Trophoblast cell (in vitro differentiated cells and primary cell): ENCODE measurements at regions not wholly inside any gene's neighbourhood (a gene's known extent, or its start where the extent isn't known, plus 50 kb on each side); places are given as distances from the start of the nearest gene placed in this dataset.

Experiments
- DNase-seq, 2 donors: peaks; one replicate each; pipeline ENCODE4 v3.0.0-alpha.2; 2016
- H2AFZ ChIP-seq: 2 replicates; pipeline ENCODE4 v1.6.1; 2013; ENCODE audit warnings: low read length, moderate library complexity, mild to moderate bottlenecking; ENCODE audit not compliant: insufficient read depth, poor library complexity
- H2AK5ac ChIP-seq: 2 replicates; pipeline ENCODE4 v1.6.1; 2013; ENCODE audit warnings: mild to moderate bottlenecking, low read length
- H2BK120ac ChIP-seq: 2 replicates; pipeline ENCODE4 v1.6.1; 2013; ENCODE audit warnings: low read length, mild to moderate bottlenecking, moderate library complexity; ENCODE audit not compliant: insufficient read depth, poor library complexity
- H2BK12ac ChIP-seq: 2 replicates; pipeline ENCODE4 v1.6.1; 2013; ENCODE audit warnings: mild to moderate bottlenecking, low read length, moderate library complexity
- H2BK5ac ChIP-seq: 2 replicates; pipeline ENCODE4 v1.6.1; 2013; ENCODE audit warnings: low read length, low read depth, moderate library complexity, mild to moderate bottlenecking; ENCODE audit not compliant: poor library complexity
- H3K14ac ChIP-seq: 2 replicates; pipeline ENCODE4 v1.6.1; 2013; ENCODE audit warnings: mild to moderate bottlenecking, low read length
- H3K18ac ChIP-seq: 2 replicates; pipeline ENCODE4 v1.6.1; 2013; ENCODE audit warnings: mild to moderate bottlenecking, low read length
- H3K23ac ChIP-seq: 2 replicates; pipeline ENCODE4 v1.6.1; 2013; ENCODE audit warnings: low read length
- H3K27ac ChIP-seq: 2 replicates; pipeline ENCODE4 v1.5.1; 2013; ENCODE audit warnings: low read depth, mild to moderate bottlenecking, inconsistent platforms, low read length, moderate library complexity
- H3K27me3 ChIP-seq: 2 replicates; pipeline ENCODE4 v1.6.1; 2013; ENCODE audit warnings: inconsistent platforms, mild to moderate bottlenecking, low read length, moderate library complexity; ENCODE audit not compliant: insufficient read depth
- H3K36me3 ChIP-seq, 2 experiments: 1 replicate in 1 of 2; 2 replicates in 1 of 2; pipeline ENCODE4 v1.6.1; 2013; ENCODE audit warnings: low read length in 2 of 2, mild to moderate bottlenecking in 2 of 2, moderate library complexity in 1 of 2; ENCODE audit not compliant: insufficient read depth in 2 of 2, control insufficient read depth in 1 of 2
- H3K4ac ChIP-seq: 2 replicates; pipeline ENCODE4 v1.6.1; 2013; ENCODE audit warnings: low read depth, mild to moderate bottlenecking, low read length, moderate library complexity
- H3K4me1 ChIP-seq, 2 experiments: 1 replicate in 1 of 2; 2 replicates in 1 of 2; pipeline ENCODE4 v1.6.1; 2013; ENCODE audit warnings: low read length in 2 of 2, mild to moderate bottlenecking in 2 of 2, moderate library complexity in 1 of 2; ENCODE audit not compliant: insufficient read depth in 2 of 2, control insufficient read depth in 1 of 2
- H3K4me2 ChIP-seq: 2 replicates; pipeline ENCODE4 v1.6.1; 2013; ENCODE audit warnings: inconsistent platforms, mild to moderate bottlenecking, low read length, moderate library complexity
- H3K4me3 ChIP-seq: 2 replicates; pipeline ENCODE4 v1.5.1; 2013; ENCODE audit warnings: mild to moderate bottlenecking, low read depth, low read length, inconsistent platforms
- H3K79me1 ChIP-seq: one replicate; pipeline ENCODE4 v1.6.1; 2013; ENCODE audit warnings: low read length
- H3K79me2 ChIP-seq: 2 replicates; pipeline ENCODE4 v1.6.1; 2013; ENCODE audit warnings: low read length, mild to moderate bottlenecking; ENCODE audit not compliant: control insufficient read depth, insufficient read depth, poor library complexity
- H3K9ac ChIP-seq: 2 replicates; pipeline ENCODE4 v1.6.1; 2013; ENCODE audit warnings: mild to moderate bottlenecking, low read length
- H3K9me3 ChIP-seq: 2 replicates; pipeline ENCODE4 v1.6.1; 2013; ENCODE audit warnings: low read depth, mild to moderate bottlenecking, control low read depth, inconsistent platforms, low read length; ENCODE audit not compliant: insufficient read depth
- H4K12ac ChIP-seq: 2 replicates; pipeline ENCODE4 v1.6.1; 2013; ENCODE audit warnings: low read depth, mild to moderate bottlenecking, low read length, moderate library complexity
- H4K8ac ChIP-seq: 2 replicates; pipeline ENCODE4 v1.6.1; 2013; ENCODE audit warnings: low read depth, mild to moderate bottlenecking, low read length, moderate library complexity
- H4K91ac ChIP-seq: one replicate; pipeline ENCODE4 v1.6.1; 2013; ENCODE audit warnings: low read depth, mild to moderate bottlenecking, low read length, moderate library complexity
- WGBS: extraction: QIAGEN DNeasy Blood & Tissue Kit; methylation state at CpG from one replicate; pipeline ENCODE4 v1.1.7; 2013; ENCODE audit warnings: missing lambda C conversion rate; ENCODE audit not compliant: insufficient read length, insufficient coverage; ENCODE audit errors: extremely low coverage; 5-methylcytosine and 5-hydroxymethylcytosine counted together

GRCh38 chr3:6078436-6078835, 782.5 kb upstream of the GRM7 start:
- Histone ChIP-seq H3K4ac (no peak overlapping the region), H3K9ac (no peak overlapping the region), H4K91ac (no peak overlapping the region), H4K8ac (no peak overlapping the region), H2BK5ac (no peak overlapping the region), H3K27me3 (no peaks in the 10 kb centered on the region), H3K14ac (no peak overlapping the region), H2BK12ac (no peak overlapping the region), H3K4me1 (no peaks in the 10 kb centered on the region), H2AK5ac (no peak overlapping the region), H3K79me1 (no peaks in the 10 kb centered on the region), H3K36me3 (no peaks in the 10 kb centered on the region), H4K12ac (no peak overlapping the region), H3K4me3 (no peak overlapping the region), H3K18ac (no peak overlapping the region), H3K27ac (no peak overlapping the region), H3K23ac (no peak overlapping the region), H2BK120ac (no peak overlapping the region), H3K79me2 (no peaks in the 10 kb centered on the region), H3K4me2 (no peak overlapping the region), H2AFZ (no peak overlapping the region), H3K9me3 (no peaks in the 10 kb centered on the region)
- DNase-seq: no peak
- no CpG with 5 or more reads among the region's 4 CpGs for WGBS

DNA sequence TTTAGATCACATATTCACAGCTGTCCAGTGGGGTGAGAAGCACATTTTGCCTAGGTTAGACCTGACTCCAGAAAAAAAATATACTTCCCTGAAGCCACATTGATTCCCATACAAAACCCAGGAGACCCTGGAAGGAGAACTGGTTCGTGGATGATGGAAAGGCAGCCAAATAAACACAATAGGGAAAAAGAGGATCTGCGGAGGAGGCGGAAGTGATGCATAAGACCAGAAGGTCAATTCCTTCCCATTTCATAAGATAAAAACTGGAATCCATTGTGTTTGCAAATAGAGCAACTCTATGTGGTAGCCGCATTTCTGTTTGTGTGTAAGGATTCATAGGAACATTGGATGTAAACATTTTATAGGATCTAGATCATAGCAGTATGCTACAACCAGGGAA, 781.9 kb upstream of the GRM7 start:
- Histone ChIP-seq H3K27me3 (no peaks in the 10 kb centered on the region), H3K4me2 (no peak overlapping the region), H2BK12ac (no peak overlapping the region), H3K4ac (no peak overlapping the region), H3K9me3 (no peaks in the 10 kb centered on the region), H3K79me2 (no peaks in the 10 kb centered on the region), H3K9ac (no peak overlapping the region), H2AFZ (no peak overlapping the region), H3K79me1 (no peaks in the 10 kb centered on the region), H4K12ac (no peak overlapping the region), H3K23ac (no peak overlapping the region), H3K18ac (no peak overlapping the region), H2BK5ac (no peak overlapping the region), H2AK5ac (no peak overlapping the region), H3K36me3 (no peaks in the 10 kb centered on the region), H3K4me3 (no peak overlapping the region), H4K91ac (no peak overlapping the region), H4K8ac (no peak overlapping the region), H3K27ac (no peak overlapping the region), H3K14ac (no peak overlapping the region), H3K4me1 (no peaks in the 10 kb centered on the region), H2BK120ac (no peak overlapping the region)
- no CpG with 5 or more reads among the region's 4 CpGs for WGBS
- DNase-seq: no peak

DNA sequence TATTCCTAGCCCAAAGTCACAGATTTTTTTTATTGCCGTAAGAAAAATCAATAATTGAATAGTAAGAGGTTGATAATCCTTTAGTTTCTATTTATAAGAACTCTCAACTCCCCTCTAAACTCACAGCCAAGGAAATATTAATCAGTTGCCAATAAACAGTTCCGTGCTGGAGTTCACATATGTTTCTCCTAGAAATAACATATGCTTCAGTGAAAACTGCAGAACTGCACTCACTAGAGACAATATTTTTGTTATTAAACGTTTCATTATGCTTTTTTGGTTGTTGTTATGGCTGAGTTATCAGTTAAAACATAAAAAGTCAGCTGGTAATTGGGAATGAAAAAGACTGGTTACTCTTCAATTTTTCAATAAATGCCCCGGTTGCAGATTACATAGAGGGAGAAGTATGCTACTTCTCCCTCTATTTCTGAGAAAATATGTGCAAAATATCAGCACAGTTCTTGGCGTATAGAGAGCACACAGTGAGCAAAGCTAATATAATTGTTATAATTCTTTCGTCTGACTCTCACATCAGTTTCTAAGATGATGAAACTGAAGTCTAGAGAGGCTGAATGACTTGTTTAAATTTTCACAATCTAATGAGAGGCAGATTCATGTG, 781.2 kb upstream of the GRM7 start:
- no peak overlapping the region for H3K4ac ChIP-seq
- no peaks in the 10 kb centered on the region for H3K79me1 ChIP-seq
- H3K4me2 ChIP-seq: no peak overlapping the region
- H3K4me1 ChIP-seq: no peaks in the 10 kb centered on the region
- no peak overlapping the region for H4K8ac ChIP-seq
- no peak overlapping the region for H2BK5ac ChIP-seq
- H3K27ac ChIP-seq: no peak overlapping the region
- H3K18ac ChIP-seq: no peak overlapping the region
- WGBS: no CpG with 5 or more reads among the region's 6 CpGs
- H4K12ac ChIP-seq: no peak overlapping the region
- no peak overlapping the region for H3K14ac ChIP-seq
- peak in 1 of 2 donors; percentile 9 for DNase-seq
- no peak overlapping the region for H3K4me3 ChIP-seq
- no peak overlapping the region for H3K9ac ChIP-seq
- no peak overlapping the region for H2BK120ac ChIP-seq
- H2AFZ ChIP-seq: no peak overlapping the region
- no peaks in the 10 kb centered on the region for H3K27me3 ChIP-seq
- no peaks in the 10 kb centered on the region for H3K79me2 ChIP-seq
- H4K91ac ChIP-seq: no peak overlapping the region
- H3K36me3 ChIP-seq: no peaks in the 10 kb centered on the region
- no peak overlapping the region for H2AK5ac ChIP-seq
- no peak overlapping the region for H2BK12ac ChIP-seq
- no peak overlapping the region for H3K23ac ChIP-seq
- no peaks in the 10 kb centered on the region for H3K9me3 ChIP-seq

DNA sequence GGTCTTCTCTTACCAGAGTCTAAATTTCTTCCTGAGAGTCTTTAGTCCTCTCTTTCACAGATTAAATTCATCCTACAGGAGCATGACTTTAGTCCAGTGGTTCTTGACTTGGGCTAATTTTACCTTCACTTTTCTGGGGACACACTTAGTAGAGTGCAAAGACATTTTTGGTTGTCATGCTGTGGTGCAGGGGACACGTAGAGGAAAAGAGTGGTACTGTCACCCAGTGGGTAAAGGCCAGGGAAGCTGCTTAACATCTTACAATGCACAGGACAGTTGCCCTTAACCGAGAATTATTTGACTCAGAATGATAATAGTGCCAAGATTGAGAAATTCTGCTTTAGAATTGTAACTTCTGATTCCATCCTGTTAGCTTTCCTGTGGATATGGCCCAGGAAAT, 772.5 kb upstream of the GRM7 start:
- no peaks in the 10 kb centered on the region for H3K27me3 ChIP-seq
- no peak overlapping the region for H2BK12ac ChIP-seq
- no peak overlapping the region for H3K4me2 ChIP-seq
- H4K12ac ChIP-seq: no peak overlapping the region
- no peak overlapping the region for H2AK5ac ChIP-seq
- DNase-seq: no peak
- no peak overlapping the region for H3K14ac ChIP-seq
- H2BK120ac ChIP-seq: no peak overlapping the region
- no CpG with 5 or more reads among the region's 2 CpGs for WGBS
- H4K91ac ChIP-seq: no peak overlapping the region
- no peak overlapping the region for H2BK5ac ChIP-seq
- no peak overlapping the region for H3K23ac ChIP-seq
- no peak overlapping the region for H3K9ac ChIP-seq
- H3K18ac ChIP-seq: no peak overlapping the region
- H3K27ac ChIP-seq: no peak overlapping the region
- H3K4ac ChIP-seq: no peak overlapping the region
- no peak overlapping the region for H3K4me3 ChIP-seq
- no peaks in the 10 kb centered on the region for H3K36me3 ChIP-seq
- no peaks in the 10 kb centered on the region for H3K79me1 ChIP-seq
- no peaks in the 10 kb centered on the region for H3K4me1 ChIP-seq
- H3K79me2 ChIP-seq: no peaks in the 10 kb centered on the region
- no peak overlapping the region for H4K8ac ChIP-seq
- H2AFZ ChIP-seq: no peak overlapping the region
- H3K9me3 ChIP-seq: no peaks in the 10 kb centered on the region
